Keratinocyte (primary cell): ENCODE measurements at regions not wholly inside any gene's neighbourhood (a gene's known extent, or its start where the extent isn't known, plus 50 kb on each side); places are given as distances from the start of the nearest gene placed in this dataset.

ENCODE experiments used
- CTCF ChIP-seq, 3 experiments: IDR thresholded peaks in 1 of 3; conservative IDR thresholded peaks in 1 of 3; optimal IDR thresholded peaks in 1 of 3; 2 replicates in 2 of 3; 3 replicates in 1 of 3; pipeline versions ENCODE3 to v1.5.1; 2011; ENCODE audit warnings: low read length in 3 of 3, mild to moderate bottlenecking in 3 of 3, moderate library complexity in 2 of 3, control low read depth in 1 of 3, inconsistent platforms in 1 of 3; ENCODE audit not compliant: insufficient read depth in 2 of 3; ENCODE audit errors: extremely low read depth in 1 of 3
- EZH2 ChIP-seq: IDR thresholded peaks from one replicate; pipeline ENCODE4 v1.6.1; 2012; ENCODE audit warnings: inconsistent platforms, mild to moderate bottlenecking, low read length, moderate library complexity

DNA sequence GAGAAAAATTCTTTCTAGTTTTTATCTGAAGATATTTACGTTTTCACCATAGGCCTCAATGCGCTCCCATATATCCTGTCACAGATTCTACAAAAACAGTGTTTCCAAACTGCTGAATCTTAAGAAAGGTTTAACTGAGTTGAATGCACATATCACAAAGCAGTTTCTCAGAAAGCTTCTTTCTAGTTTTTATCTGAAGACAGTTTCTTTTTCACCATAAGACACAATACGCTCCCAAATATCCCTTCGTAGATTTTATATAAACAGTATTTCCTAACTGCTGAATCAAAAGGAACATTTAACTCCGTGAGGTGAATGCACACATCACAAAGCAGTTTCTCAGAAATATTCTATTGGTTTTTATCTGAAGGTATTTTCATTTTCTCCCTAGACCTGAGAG is 385.5 kb downstream of the ALG10 start:
- TF ChIP-seq EZH2 (no peak), CTCF (optimal IDR thresholded peaks at IDR 0.05 in 1 of 3, IDR thresholded peaks at IDR 0.05 in 1 of 3, conservative IDR thresholded peaks at IDR 0.05 in 1 of 3; ENCODE audit: extremely low read depth in 1 of 3, insufficient read depth in 2 of 3, low read length in 3 of 3) (no peak)
